Stromal cell of bone marrow (primary cell): ENCODE measurements at regions not wholly inside any gene's neighbourhood (a gene's known extent, or its start where the extent isn't known, plus 50 kb on each side); places are given as distances from the start of the nearest gene placed in this dataset.
A peak's percentile ranks its signal among the peaks of the same experiment; 100 is the strongest.

Experiments
- DNase-seq: peaks from one replicate; pipeline ENCODE4 v3.0.0-alpha.2; 2012; ENCODE audit warnings: low read depth

DNA sequence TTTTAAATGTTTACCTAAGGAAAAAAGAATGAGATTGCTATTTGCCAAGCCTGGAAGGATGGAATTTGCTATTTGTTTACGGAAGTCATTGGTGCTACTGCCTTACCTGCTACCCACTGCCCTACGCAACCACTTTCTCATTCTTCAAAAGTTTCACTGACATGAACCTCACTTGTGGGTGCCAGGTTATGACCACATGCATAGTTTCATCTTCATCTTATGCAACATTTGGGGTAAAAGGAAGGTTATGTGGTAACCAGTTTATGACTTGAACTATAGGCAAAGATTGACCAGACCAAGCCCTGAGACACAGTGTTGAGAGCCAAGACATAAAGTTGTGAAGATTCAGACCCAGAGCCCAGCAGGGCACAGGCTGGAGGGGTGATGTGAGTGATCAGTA is 142.5 kb downstream of the LACC1 start:
- DNase-seq, result no peak

DNA sequence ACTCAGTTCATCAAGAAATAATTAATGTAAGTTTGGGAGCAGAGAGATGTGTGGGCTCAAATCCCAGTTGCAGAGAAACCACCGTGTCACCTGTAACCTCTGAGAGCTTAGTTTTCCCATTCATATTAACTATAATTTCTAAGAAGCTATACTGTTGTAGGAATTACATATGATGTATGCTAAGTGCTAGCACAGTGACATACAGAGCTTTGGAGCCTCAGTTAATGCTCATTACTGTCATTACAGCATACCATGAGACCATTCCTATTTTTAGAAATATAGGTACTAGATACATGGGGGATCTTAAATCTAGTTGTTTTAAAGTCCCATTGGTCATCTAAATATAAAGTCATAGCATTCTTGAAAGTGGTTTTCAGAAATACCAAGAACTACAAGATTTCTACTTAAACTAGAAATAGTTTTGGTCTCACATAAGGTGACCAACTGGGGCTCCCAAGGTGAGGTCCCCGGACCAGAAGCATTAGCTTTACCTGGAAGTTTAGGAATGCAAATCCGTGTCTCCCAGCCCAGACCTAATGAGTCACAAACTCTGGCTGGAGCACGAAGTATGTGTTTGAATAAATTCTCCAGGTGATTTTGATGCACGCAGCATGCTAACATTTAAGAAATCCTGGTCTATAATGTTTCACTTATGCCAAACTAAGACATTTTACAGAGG is 144.6 kb downstream of the LACC1 start:
- DNase-seq, result no peak

DNA sequence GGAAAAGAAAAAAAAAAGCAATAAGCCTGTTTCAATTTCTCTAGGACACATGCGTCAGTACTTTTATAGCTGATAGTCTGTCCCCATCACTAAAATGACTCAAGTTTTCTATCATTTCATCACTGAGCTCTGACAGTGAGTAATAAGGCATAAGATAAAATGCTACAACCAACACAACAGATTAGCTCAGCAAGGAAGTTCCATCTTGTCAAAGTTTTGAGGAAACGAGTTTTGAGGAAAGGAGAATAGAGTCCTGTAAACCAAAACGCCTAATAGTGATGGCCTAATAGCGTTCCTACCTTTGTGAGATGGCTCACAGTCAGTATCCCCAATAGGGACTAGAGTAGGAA is 145.1 kb downstream of the LACC1 start:
- no peak for DNase-seq

DNA sequence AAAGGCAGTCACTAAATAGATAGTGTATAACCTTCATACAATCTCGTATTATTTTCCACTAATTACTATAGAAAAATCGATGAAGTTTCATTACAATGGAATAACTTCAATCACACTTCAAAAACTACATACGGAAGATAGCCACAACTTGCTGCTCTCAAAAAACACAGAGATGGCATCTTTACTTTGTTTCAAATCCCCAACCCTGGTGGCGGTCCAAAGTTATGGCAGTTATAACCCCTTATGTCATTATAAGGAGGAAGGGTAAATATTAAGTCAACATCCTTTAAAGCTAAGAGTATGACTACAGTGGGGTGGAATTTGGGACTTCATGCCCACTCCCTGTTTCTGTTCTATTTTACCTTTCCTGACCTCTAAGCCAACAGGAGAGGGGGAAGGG is 146.5 kb downstream of the LACC1 start:
- DNase-seq, result no peak

DNA sequence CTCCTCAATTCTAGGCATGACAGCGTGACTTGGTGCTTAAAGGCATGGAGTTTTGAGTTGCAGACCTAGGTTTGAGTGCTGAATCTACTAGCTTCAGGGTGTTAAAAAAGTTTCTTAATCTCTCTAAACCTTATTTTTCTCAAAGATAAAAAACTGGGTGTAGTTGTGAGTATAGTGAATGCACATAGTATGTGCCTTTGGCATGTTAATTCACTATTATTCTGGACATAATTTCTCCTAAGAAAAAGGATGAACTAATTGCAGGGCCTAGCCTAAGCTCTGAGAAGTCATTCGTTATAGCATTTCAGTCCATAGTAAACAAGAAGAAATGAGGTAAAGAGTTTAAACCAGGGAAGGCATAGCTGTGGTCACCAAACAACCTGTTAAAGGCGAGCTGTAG is 149.0 kb downstream of the LACC1 start:
- DNase-seq, result no peak

DNA sequence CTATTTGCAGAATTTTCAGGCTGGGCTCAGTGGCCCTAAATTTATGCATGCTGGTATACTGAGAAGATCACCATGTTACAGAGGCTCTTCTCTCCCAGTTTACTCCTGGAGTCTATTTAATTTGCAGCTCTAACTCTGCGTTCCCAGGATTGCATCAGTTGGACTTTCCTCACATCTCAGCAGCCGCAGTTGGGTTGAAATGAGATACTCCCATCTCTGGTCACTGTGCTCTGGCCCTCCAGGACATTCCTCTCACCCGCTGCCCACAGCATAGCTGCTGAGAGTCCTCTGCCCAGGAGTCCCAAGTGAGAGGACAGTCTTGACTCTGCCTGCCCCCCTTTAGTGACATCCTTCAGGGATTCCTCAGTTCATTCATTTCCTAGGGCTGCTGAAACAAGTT is 150.9 kb downstream of the LACC1 start:
- peak; percentile 28 for DNase-seq

DNA sequence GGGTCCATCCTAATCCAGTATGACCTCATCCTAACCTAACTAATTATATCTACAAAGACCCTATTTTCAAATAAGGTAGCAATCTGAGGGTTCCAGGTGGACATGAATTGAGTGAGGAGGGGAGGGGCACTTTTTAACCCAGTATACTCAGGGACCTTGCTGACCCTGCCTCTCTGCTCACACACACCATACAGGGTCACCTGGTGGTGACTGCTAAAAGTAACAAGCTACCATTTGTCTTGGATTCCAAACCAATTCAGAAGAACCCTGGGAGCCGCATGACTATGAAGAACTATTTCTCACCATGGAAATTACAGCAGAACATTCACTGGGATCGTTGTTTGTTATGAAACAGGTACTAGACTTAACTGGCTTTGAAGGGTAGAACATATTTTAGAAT is 151.9 kb downstream of the LACC1 start:
- no peak for DNase-seq

DNA sequence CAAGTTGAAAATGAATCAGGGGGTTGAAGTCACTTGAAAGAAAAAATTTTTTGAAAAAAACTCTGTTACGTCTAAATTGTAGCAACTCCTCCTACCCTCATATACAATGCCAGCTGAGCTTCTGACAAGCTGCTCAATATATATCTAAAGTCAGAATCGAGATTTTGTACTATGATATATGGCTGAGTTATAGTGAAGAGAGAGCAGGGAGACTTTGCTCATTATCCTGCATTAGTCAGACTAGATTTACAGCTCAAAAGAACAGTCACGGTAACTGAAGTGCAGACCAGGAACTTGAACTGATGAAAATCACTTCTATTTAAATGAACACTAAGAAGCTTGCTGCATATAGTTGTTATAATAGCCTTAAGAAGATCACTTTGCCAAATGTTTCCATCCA is 153.1 kb downstream of the LACC1 start:
- no peak for DNase-seq

DNA sequence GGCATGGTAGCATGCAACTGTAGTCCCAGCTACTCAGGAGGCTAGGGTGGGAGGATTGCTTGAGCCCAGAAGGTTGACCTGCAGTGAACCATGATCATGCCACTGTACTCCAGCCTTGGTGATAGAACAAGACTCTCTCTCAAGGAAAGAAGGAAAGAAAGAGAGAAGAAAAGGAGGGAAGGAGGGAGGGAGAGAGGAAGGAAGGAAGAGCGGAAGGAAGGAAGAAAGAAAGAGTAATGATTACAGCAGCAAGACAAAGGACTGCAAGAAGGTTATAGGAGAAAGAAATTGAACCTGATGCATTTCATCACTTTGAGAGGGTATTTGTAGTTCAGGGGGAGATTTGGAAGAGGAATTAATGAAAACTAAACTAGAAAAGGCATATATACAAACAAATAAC is 155.7 kb downstream of the LACC1 start:
- no peak for DNase-seq

DNA sequence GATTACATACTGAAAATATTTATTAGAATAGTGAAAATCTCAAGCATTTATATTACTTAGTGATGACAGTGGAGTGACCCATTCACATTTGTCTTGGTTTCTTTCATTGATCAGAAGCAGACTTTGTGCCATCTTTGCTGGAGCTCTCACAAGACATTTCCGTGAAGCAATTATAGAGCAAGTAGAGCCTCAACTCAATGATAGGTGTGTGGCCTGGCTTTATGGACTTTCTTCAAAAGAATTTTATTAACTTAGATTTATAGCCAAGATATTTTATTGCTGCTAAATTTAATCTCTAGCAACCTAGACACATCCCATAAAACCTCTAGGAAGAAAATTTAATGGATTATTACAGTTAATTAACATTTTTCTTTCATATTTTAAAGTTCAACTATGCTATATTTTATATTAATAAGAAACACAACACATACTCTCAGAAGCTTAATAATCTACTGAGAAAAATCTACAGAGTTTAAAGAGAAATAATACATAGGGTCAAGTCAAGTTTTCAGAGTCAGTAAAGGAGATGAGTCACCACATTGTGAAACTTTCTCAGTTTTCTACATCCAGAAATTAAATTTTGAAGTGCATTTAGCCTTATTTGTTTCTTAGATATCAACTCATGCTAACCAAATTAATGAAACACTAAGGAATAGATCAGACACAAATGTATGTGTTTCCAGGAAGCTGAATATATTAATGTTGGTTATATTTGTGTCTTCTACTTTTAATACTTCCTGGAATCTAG is 160.5 kb downstream of the LACC1 start:
- peak; percentile 30 for DNase-seq

DNA sequence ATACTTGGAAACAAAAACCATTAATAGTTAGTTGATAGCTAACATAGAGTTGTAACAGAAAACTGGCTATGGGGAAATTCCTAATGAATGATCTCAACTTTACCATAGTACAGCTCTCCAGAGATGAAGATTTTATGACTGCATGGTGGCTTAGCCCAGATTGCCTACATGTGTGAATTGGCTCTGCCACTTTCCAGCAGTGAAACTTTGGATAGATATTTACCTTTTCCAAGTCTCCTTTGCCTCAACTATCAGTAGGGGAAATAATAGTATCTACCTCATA is 161.1 kb downstream of the LACC1 start:
- no peak for DNase-seq

DNA sequence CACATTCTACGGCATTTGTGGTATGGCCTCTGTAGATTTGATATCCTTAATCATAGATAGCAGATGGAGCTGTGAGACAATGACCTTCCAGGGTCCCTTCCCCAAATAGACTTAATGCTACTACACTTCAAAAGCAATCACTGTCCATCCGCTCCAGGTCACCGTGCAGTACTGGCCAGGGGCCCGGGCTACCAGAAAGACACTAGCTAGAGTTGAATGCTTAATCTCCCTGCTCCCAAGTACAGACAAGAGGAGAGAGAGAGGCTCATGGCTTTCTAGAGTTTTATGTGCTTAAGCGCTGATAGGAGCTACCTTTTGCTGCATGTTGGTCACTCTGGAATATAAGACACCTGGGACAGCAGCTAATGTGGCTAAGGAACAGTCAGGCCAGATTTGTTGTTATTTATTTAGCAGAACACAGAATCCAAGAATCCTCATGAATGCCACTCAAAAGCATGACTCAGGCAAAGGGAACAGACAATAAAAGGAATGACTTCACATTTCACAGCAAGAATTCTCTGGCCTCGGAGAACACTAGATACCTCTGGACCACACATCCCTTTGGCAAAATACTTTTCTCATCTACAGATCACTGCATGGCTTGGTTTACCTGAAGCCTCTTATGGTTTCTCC is 165.0 kb downstream of the LACC1 start:
- DNase-seq, result no peak

DNA sequence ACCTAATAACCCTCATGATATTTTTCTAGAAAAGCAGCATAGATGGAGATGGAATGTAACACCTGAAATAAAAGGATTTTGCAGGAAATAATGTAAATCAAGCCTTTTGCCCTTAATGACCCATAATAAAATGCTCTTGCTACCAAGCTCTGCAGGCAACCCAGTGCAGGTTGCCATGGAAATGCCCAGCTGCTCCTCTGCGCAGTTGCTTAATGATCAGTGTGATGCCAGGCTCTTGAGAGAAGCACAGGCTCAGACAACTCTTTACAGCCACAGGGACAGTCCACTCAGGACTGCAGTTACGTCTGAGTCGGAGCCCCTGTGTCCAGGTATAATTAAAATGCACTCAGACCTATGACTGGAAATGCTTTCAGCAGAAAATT is 165.5 kb downstream of the LACC1 start:
- no peak for DNase-seq

DNA sequence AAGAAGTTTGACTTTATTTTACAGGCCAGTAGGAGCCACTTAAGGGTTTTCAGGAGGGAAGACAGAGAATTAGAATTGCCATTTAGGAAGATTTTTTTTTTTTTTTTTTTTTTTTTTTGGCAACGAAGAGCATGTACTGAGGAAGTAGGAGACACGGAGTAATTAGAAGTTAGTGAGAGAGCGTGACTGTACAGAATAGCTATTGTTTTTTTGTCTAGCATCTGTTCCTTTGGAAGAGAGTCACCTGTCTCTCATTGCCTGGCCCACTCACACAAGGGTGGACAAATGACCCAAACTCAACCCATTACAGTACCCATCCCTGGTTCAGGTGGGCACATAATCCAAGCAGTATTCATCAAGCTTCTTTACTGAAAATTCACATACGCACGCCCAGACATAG is 166.7 kb downstream of the LACC1 start:
- DNase-seq, result no peak

DNA sequence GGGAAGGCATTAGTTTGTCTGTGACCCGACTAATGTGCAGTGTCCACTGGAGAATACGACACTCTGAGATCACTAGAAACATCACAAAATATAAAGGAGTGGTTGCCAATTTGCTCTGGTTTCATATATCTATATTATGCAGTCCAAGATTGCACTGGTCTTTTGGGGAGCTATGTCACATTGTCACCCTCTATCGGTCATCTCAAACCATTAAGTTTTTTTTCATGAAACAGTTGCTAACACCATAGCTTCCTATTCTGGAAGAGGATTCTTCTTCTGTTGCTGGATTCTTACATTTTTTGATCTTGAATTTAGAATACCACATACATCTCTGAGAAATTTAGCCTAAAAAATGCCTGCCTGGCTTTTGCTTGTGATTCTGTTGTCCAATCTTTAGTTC is 168.6 kb downstream of the LACC1 start:
- no peak for DNase-seq

DNA sequence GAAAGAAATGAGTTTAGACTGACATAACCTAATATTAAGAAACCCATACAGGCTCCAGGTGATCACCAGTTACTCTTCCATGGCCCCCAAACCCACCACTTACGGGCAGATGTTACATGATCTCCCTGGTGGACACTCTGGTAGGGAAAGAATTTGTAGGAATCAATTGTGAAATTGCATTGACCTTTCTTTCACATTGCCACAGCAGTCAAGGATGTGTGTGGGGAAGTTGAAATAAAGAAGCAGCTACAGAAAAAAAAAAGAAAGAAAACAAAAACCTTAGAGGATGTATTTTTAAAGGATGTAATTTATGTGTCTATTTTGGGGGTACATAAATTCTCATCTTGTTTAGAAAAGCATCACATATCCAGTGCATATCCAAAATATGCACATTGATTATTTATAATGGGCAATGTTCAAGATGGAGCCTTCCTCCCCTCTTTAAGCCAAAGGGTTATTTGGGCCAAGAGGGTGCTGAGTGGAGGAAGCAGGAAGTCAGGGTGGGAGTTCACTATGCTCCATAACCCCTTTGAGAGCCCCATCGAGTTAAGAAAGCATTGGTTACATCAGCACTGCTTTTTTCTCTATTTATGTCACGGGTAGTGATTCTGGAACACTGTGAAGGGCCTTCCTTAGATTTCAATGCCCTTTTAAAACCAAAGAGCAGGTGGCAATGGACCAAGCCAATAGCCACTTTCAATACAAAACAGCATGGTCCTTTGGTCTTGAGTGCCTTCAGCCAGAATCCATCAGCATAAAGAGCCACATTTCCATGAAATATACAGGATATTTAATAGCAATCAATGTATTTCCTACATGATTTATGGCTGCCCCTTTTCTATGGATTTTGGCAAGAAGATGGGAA is 169.6 kb downstream of the LACC1 start:
- DNase-seq, result no peak

DNA sequence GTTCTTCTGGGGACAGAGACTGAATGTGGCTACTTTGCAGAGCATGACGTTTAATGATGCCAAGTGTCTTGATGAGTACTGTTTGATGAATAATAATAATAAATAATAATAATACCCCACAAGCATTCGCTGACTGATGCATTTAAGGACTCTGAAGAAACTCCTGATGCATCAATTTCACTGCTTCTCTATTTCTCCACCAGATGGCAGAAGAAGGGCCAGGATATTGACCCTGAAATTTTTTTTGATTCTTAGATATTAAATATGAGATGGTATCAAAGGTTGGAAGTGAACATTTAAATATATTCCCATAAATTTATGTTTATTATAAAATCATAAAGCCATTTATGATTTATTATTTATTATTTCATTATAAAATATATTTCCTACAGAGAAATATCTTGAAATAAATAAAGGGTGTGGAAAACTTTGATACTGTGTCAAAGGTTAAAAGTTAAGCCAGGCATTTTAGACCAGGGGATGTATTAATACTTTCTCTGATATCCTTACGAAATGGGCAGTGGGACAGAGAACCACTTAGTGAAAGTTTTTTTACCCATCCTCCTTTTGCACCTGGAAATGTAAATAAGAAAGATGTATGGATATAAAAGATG is 170.9 kb downstream of the LACC1 start:
- peak; percentile 29 for DNase-seq

DNA sequence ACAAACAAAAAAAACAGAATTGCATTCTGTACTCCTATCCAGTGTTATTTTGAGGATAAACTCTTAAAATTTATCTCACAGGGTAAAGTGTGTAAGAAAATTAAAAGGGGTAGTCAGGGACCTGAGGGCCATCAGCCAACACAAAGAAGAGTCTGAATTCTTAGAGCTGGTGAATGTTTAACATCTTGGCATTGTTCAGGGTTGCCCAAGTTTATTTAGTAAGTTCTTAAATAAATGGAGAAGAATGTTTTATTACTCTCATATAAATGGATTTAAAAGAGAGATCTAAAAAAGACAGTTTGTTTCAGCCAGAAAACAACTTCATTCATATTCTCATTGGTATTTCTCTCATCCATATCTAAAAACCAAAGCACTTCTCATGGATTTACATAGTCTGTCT is 171.7 kb downstream of the LACC1 start:
- DNase-seq, result no peak

DNA sequence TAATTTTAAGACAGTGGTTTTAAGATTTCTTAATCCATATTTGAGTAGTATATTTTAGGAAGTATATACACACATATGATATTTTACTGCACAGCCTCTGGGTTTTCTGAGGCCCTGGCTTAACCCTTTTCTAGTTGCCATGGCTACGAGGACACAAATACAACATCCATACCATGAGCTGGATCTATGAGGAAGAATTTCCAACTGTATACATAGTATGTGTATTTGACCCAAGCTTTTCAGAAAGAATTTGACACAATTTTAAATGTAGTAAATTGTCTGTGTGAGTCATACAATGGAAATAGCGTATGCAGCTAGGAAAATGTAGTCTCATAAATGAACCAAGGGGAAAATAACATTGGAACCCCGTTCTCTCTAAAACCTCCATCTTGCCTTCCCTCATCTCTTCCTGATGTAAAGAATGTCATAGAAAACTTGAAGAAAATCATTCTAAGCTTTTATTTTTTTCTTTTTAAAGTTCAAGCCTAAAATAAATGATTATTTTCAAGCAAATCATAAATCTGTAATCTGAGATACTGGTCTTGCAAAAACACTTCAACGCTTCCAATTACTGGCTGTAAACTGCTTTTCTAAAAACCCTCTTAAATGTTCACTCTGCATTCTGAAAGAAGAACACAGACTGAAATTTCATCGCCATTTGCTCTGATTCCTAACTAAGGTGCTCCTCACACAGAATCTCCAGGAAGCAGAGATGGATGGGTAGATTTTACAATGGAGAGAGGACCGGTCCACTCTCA is 172.4 kb downstream of the LACC1 start:
- no peak for DNase-seq

DNA sequence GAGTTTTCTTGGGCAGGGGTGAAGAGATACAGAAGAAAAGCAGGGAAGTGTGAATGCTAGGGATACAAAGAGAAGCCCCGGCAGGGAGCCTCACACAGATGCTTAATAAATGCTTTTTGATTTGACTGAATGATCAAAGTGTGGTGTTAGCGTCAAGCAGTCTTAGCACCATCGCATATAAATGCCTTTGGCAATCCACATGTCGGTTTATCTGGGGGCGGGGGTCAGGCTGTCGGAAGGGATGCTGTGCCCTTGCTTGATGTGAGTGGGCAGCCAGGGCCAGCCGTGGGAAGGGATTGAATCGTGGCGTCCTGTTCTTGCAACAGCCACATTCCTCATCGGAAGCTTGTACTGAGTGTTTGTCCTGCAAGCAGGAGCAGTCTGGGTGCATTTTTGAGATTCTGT is 173.1 kb downstream of the LACC1 start:
- no peak for DNase-seq

DNA sequence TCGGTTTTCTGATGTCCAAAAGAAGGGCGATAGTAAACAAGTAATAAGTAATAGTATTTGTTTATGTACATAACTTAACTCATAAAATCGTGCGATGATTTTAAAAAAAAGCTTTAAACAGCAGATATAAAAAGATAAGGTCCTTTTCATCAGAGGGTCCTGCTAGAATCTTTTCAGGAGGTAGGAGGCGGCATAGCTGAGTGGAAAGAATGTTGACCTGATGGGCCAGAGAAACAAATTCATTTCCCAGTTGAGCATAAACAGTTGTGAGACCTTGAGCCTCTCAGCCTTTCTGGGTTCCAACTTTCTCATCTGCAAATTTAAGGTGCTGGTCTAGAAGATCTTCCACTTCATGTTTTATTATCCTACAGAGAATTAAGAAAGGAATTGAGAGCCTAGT is 173.5 kb downstream of the LACC1 start:
- no peak for DNase-seq

DNA sequence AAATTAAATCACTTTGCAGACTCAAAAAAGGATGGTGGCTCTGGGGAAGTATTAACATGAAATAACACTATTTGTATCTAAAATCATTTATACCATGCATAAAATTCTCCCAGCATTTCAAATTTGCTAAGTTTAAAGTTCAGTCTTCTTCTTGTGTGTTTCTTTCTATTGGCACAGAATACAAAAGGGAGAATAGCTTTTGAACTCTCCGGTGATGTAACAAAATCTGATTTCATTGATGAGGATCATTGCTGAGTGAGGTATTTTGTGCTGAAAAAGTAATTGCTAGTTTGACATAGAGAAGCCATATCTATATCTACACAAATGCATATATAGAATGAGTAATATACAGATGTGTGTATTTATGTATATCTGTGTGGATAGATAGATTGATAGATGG is 174.8 kb downstream of the LACC1 start:
- no peak for DNase-seq
